ENCODE measurements at regions not wholly inside any gene's neighbourhood (a gene's known extent, or its start where the extent isn't known, plus 50 kb on each side); places are given as distances from the start of the nearest gene placed in this dataset.

DNA sequence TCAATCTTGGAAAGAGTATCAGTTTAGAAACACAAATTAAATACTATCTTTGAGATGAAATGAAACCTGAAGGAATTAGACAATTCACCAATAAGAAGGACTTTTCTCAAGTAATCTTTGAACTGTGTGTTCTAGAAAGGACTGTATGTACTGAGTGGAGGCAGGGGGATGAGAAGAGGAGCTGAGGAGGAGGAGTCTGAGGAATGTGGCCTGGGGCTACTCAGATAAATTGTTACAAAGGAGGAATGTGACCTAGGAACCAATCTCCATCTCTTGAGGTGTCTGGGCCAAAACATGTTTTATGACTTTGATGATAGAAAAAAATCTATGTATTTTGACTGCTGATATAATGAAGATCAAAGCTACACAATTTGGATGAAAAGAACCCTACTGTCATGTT lies 124.3 kb upstream of the ANKRD55 start:
- no peak overlapping the region for H2BK5ac ChIP-seq (ENCODE audit: insufficient read length, low read length)
- no peak overlapping the region for H4K91ac ChIP-seq (ENCODE audit: insufficient read length, low read depth, low read length)
- H3K4ac ChIP-seq (ENCODE audit: low read depth, low read length), result no peak overlapping the region
- DNase-seq, result no peak
- H3K4me3 Mint-ChIP-seq, result no peak overlapping the region
- H3K23me2 ChIP-seq (ENCODE audit: insufficient read length, low read depth, low read length, poor library complexity, severe bottlenecking), result no peaks in the 10 kb centered on the region
- no peaks in the 10 kb centered on the region for H3K4me1 ChIP-seq (ENCODE audit: insufficient read depth, low read length)
- H3K9me3 ChIP-seq (ENCODE audit: control insufficient read depth, low read depth, low read length), result no peaks in the 10 kb centered on the region
- H2BK20ac ChIP-seq (ENCODE audit: low read depth, low read length, poor library complexity, severe bottlenecking), result no peak overlapping the region
- no peak overlapping the region for H3T11ph ChIP-seq (ENCODE audit: low read length)
- peaks cover 3 to 5% of the 10 kb centered on the region in 2 experiments; a peak in 3 of 4 replicates for H3K4me1 Mint-ChIP-seq
- TF ChIP-seq, protein P1, sequence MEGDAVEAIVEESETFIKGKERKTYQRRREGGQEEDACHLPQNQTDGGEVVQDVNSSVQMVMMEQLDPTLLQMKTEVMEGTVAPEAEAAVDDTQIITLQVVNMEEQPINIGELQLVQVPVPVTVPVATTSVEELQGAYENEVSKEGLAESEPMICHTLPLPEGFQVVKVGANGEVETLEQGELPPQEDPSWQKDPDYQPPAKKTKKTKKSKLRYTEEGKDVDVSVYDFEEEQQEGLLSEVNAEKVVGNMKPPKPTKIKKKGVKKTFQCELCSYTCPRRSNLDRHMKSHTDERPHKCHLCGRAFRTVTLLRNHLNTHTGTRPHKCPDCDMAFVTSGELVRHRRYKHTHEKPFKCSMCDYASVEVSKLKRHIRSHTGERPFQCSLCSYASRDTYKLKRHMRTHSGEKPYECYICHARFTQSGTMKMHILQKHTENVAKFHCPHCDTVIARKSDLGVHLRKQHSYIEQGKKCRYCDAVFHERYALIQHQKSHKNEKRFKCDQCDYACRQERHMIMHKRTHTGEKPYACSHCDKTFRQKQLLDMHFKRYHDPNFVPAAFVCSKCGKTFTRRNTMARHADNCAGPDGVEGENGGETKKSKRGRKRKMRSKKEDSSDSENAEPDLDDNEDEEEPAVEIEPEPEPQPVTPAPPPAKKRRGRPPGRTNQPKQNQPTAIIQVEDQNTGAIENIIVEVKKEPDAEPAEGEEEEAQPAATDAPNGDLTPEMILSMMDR (conservative IDR thresholded peaks at IDR 0.05), result no peak
- H3K14ac ChIP-seq (ENCODE audit: insufficient read depth, low read length), result no peak overlapping the region
- H3K36me3 Mint-ChIP-seq (ENCODE audit: insufficient read depth in 1 of 3, low read depth in 3 of 3), result no peaks in the 10 kb centered on the region
- H3K9ac ChIP-seq (ENCODE audit: extremely low read depth, insufficient read length, low read length), result no peak overlapping the region
- H3K27ac ChIP-seq (ENCODE audit: insufficient read length, low read depth, low read length), result no peak overlapping the region
- H2BK120ac ChIP-seq (ENCODE audit: low read depth, low read length, poor library complexity, severe bottlenecking), result no peak overlapping the region
- H2BK12ac ChIP-seq (ENCODE audit: insufficient read length, low read depth, low read length), result no peak overlapping the region
- H2AK5ac ChIP-seq (ENCODE audit: insufficient read length, low read length), result no peak overlapping the region
- H4K5ac ChIP-seq (ENCODE audit: insufficient read length, low read depth, low read length), result no peak overlapping the region
- H2BK15ac ChIP-seq (ENCODE audit: low read depth, low read length), result no peak overlapping the region
- no peak overlapping the region for H3K18ac ChIP-seq (ENCODE audit: insufficient read length, low read depth, low read length)
- H2AFZ ChIP-seq (ENCODE audit: low read length), result no peak overlapping the region
- no peak overlapping the region for H3K27ac Mint-ChIP-seq
- H4K20me1 ChIP-seq (ENCODE audit: control insufficient read depth, insufficient read depth, insufficient read length), result no peaks in the 10 kb centered on the region
- H4K8ac ChIP-seq (replicated peaks; ENCODE audit: insufficient read length, low read depth, low read length), result no peak overlapping the region
- H3K79me1 ChIP-seq (ENCODE audit: insufficient read depth, low read depth, low read length, poor library complexity, severe bottlenecking), result no peaks in the 10 kb centered on the region
- H3K4me2 ChIP-seq (ENCODE audit: insufficient read depth, insufficient read length, low read length), result no peak overlapping the region
- no peaks in the 10 kb centered on the region for H3K27me3 ChIP-seq (ENCODE audit: insufficient read depth, low read length)
- no peak overlapping the region for H3K56ac ChIP-seq (ENCODE audit: insufficient read length, low read depth, low read length)
- H3K9me3 Mint-ChIP-seq, result no peaks in the 10 kb centered on the region
- no peaks in the 10 kb centered on the region for H3K27me3 Mint-ChIP-seq (ENCODE audit: low read depth)
- no peaks in the 10 kb centered on the region for H3K79me2 ChIP-seq (ENCODE audit: insufficient read depth, low read length)
- H3K23ac ChIP-seq (ENCODE audit: insufficient read length, low read depth, low read length), result no peak overlapping the region

All from H9 (cell line).